GM18519 (cell line): ENCODE measurements at regions not wholly inside any gene's neighbourhood (a gene's known extent, or its start where the extent isn't known, plus 50 kb on each side); places are given as distances from the start of the nearest gene placed in this dataset.

Experiments
- ATAC-seq: cut with Tn5 transposase; IDR thresholded peaks from one replicate; pipeline ENCODE4 v1.9.1; 2021; ENCODE audit warnings: mild to moderate bottlenecking, moderate library complexity; ENCODE audit not compliant: unreplicated experiment, low FRiP score

DNA sequence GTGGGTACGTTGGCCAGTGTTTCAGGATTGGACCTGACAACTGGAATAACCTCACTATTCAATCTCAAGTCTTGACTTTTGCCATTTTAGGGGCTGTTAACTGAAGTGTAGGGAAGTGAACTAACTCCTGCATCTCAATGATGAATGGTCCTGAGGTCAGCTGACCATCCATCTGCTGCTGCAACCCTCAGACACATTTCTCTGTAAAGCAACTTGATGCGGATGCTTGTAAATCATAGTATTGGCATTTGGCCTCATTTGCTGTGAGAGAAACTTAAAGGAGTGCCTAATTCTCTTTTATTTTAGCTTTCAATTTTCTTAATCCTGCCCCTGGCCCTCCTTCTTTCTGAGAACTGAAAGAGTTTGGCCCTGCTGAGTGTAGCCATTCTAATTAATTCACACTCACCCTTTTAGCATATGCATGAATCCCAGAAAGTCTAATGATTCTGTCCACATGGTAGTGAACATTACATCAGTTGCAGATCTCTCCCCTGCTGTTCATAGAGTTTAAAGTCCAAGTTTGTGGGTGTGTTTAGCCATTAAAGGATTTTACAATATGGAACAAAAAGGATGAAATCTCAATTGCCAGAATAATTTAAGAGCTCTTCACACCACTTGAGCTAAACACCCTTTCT lies 1531.4 kb upstream of the SLC10A2 start:
- ATAC-seq = no peak

DNA sequence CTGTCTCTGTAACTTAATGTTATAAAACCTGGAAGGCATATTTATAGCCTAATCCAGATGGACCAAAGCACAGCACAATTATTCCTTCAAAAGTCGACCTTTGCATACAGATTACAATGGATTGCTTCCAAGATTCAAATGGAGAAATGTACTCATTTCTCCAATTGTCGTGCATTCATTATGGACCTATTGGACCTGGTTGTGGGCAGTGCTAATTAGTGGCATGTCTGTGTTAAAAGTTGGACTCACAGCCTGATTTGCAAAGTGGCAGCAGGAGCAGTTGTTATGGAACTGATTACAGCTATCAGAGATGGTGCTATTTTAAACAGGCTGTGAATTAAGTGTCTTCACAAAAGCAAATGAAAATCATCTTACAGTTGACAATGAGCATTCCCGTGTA lies 1529.3 kb upstream of the SLC10A2 start:
- ATAC-seq = no peak

DNA sequence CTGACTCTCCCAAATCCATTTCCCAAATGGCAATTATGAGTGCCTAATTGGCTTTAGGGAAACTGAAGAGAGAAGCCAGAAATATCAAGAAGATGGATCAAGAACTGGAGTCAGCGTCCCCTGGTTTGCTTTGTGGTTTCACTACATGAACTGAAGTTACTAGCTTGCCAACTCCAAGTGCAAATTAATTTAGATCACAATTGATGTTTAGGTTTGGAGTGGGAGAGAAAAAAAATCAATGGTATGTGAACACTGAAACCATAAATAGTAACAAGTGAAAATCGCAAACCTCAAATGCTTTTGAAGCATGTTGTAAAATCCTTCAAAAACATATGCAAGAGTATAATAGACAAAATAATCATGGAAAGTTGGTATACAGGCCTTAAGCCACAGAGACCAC lies 1528.6 kb upstream of the SLC10A2 start:
- no peak for ATAC-seq

DNA sequence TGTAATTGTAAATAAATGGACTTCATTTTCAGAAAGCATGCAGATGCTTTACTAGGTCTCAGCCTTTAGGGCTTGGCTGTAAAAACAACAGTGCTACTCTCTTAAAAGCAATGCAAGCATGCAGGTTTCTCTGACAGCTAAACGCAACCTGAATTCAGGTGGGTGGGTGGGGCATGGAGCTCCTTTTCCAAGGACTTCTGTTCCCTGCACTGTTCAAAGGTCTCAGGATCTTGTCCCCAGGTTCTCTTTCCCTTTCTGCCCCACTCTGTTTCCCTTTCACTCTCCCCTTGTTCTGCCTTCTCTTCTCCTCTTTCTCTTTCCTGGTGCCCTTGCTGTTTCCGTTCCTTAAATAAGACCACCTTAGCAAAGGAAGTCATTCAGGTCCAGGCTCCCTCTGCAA lies 1527.5 kb upstream of the SLC10A2 start:
- no peak for ATAC-seq

DNA sequence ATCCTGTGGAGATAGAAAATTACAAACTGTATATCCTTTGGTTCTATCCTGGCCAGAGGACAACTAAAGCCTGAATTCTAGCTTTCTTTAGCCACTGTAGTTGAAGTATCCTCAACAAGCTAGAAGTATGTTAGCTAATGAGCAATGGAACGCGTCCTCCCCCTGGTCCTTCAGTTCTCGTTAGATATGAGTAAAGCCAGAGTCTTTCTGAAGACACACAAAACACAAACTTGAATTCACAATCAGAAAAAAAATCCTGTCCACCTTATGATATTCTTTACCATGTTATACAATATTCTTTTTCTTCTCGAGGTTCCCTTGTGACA lies 1527.0 kb upstream of the SLC10A2 start:
- no peak for ATAC-seq

DNA sequence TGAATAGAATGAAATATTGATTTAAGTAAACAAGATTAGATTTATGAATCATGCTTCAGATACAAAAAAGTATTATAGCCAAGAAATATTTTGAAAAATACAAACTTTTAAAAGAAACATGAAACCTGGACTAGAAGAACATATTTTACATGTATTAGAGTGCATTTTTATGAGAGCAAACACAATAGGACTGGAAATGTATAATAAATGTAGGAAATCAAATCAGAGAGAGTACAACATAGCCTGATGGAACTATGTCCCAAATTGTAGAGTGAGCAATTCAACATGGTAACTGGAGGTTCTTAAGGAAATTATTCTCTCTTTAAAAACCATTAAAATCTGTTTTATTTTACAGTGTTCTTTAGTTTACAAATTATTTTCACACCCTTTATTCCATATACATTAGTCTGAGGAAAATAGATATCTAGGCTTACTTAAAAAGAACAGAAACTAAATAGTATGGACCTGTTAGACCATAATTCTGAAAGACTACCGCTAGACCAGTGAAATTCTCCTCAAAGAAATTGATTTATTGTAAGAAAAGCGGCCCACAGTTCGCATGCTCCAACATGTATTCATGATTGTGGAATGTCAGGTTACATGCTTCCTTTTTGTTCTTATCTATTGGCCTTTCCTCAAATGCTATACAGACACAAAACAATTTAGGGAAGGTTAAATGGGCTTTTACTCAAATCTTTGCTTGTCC lies 1526.5 kb upstream of the SLC10A2 start:
- ATAC-seq = no peak

DNA sequence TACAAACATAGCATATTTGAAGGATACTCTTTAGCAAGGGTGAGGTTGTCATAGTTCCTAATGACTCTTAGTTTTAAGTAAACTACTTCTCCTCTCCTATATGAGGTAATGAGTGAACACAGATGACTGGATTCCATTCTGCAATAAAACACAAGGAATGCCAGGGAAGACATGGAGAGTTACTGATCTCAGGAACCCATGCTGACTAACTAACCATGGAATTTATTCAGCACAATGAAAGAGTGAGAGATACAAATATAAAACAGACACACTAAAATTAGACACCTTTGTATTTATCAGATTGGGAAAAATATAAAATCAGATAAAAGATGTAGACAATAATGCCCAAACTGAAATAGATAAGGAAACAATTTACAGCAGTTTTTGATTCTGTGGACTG lies 1525.9 kb upstream of the SLC10A2 start:
- no peak for ATAC-seq

DNA sequence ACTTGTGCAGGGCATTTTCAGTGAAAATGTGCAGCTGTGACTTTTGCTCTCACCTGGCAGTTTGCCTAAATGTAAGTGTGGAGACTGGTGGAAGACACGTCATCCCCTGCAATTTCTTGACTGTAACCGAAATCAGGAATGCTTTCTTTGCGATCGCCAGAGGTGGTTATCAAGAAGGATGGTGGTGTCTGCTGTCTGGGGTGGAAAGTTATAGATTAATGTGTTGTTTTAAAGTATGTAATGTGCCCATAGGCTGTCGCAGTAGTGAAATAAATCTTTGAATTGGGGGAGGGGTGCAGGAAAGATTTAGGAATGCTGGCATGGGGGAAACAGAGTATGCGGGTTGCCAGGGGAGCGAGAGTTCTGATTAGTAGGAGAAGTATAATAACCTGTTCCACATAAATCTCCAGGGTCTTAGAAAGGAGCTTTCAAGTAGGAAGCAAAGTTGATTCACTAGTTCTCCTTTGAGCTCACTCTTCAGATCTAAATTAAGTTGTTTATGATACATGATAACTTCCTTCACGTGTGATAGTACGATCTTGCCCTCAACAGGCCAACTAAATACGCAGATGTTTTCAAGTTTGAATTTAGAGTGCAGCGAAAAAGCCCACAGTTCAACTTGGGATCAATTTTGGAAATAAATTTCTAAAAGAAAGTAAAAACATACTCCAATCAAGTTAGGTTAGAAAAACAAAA lies 1520.0 kb upstream of the SLC10A2 start:
- no peak for ATAC-seq

DNA sequence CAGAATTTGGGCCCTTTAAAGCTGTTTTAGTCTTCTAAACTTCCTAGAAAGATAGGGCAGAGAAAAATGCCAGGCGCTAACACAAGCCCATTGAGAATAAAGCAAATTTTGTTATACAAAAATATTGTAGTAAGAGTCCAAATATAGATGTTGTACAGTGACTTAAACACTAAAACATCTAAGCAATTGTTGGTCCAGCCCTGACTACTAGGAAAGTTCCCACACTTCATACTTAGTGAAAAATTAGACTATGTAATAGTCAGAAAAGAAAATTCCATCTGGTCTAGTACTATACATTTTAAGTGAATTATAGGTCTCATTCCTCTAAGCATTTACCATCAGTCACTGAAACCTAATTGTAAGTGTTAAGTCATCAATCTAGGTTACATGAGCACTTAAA lies 1518.3 kb upstream of the SLC10A2 start:
- ATAC-seq = no peak

DNA sequence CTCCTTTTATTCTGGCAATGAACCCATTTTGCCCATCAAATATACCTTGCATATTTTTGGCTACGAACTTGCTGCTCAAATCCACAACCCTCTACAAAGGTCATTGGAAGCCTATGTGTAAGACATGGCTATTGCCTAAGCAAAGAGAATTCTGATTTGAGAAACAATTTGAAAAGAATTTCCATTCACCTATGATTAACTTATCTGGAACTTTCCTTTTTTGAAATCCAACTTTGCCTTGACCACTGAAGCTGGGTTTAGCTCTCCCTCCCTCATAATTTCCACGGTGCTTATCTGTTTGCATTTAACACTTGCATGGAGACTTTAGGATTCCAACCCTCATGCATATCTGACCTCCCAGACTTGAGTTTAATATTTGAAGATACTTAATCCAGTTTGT lies 1514.7 kb upstream of the SLC10A2 start:
- ATAC-seq = no peak

DNA sequence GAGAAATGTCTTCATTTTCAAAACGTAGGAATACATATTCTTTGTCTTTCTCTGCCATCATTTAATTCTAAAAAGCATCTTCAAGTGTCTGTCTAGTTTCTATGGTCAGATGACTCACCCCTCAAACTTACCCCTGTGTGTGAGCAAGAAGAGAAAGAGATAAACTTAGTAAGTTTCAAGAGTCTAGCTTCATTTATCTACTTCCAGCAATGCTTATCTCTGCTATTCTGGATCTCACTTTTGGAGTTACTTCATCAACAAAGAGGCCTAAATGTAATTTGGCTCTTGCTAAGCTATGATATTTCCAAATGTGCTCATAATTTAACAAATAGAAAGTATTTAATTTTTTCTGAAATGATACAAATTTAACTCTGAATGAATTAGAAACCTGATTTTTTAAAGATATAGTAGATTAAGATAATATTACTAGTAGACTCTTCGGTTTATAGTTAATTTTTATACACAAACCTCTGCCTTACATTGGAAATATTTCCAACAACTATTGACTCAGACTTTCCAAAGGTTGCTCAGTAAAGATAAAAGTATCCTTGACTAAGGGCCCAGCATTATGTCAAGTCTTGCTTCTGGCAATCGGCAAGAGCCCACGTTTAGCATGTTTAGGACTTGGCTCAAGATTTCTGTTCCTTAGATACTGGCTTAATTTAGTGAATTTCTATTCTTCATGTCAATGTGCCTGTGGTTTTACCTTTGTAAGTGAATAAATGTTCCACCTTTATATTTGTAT lies 1511.0 kb upstream of the SLC10A2 start:
- ATAC-seq = no peak

DNA sequence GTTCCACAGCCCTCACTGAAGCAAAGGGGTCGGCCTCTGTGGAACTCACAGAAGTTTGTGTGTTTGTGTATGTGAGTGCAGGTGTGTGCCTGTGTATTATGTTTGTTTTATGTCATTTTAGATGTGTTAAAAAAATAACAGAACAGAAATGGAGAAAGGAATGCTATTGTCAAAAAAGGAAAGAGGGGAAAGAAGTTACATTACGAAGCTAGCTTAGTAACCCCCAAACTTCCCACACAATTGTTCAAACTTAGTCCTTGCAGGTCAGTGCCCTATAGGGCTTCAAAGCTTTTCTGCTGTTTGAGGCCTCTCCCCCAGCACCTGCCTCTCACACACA lies 1505.6 kb upstream of the SLC10A2 start:
- no peak for ATAC-seq

DNA sequence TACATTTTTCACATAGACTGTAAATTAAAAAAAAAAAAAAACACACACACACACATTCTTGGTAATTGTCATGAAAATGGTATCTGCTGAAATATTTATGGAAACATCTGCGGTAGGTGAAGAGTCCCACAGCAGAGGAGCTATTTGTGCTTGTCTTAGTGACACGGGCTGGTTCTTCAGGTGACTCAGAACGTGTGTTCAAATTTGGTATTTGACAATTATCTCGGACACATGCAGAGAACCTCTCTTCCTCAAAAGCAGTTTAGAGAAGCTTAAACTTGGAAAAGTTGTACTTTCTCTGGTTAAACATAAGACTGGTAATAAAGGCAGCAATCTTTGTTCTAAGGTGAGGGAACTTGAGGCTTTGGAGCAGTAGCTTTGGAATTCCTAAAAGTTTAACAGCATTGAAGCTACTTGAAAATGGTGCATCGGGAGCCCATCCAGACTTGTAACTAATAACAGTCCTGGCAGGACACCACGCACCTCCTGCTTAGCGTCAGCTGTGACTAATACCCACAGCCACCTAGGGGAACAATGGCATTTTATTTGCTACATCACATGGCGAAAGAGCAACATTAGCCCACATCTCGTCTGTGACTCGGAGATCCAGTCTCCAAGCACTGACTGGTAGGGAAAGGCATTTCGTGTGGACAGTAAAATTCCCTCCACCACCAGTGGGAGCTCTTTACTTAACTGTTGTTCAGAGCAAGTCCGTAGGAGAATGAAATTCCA lies 1505.1 kb upstream of the SLC10A2 start:
- ATAC-seq = no peak

DNA sequence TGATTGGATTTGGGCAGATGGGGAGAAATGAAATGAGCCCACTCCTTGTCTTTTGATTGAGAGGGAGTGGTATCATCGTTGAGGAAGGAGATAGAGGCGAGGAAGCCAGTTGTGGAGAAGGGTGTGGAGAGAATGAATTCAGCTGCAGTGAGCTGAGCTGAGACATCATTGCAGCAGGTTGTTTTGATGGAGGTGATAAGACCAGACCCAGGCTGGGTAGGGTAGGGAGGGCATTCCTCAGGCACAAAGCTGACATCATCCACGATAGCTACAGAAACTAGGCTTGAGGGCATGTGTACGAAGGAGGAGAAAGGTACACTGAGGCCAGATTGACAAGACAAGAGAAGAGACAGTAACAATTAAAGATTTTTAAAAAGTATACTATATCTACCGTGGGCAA lies 1500.9 kb upstream of the SLC10A2 start:
- ATAC-seq = no peak

DNA sequence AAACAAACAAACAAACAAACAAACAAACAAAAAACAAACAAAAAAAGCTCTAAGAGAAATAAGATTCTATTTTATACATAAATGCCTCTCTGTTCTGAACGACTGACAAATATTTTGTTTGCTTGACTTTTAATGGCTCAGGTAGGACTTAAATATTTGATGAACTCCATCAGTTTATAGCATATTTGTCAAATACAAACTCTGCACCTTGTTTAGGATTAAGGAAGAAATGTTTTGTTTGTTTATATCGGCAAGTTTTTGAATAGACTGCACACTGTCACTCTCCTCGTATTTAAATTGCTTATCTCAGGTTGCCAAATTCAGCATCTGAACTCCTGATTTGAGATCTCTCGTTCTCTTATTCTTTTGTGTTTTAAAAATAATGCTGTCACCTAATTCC lies 1499.7 kb upstream of the SLC10A2 start:
- no peak for ATAC-seq

DNA sequence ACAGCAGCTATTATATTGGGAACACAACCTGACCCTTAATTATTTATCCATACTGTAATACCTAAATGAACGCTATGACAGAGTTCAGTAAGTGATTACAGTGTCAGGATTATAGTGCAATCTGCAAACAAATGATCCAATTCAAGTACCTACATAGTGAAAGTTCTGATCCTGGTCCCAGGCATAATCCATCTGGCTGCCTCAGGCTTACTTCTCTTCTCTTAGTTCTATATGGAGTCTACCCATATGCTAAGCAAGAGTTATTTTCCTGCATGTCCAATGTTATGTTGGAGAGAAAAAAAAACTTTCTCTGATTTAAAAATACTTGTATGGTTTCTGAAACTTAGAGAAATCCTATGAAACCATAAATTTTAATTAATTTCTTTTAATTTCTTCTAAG lies 1487.7 kb upstream of the SLC10A2 start:
- ATAC-seq = no peak

DNA sequence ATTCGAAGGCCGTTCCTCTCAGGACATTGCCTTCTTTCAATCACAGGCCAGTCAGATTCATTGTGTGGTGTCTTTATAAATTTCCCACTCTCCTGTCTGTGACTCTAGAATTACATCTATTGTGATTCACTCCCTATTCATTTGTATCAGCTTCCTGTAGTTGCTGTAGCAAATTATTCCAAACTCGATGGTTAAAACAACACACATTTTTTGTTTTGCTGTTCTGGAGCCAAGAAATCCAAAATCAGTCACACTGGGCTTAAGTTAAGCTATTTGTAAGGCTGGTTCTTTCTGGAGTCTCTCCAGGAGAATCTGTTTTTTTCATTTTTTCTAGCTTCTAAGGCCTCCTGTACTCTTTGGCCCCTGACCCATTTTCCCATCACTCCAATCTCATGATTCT lies 1487.0 kb upstream of the SLC10A2 start:
- ATAC-seq = no peak

DNA sequence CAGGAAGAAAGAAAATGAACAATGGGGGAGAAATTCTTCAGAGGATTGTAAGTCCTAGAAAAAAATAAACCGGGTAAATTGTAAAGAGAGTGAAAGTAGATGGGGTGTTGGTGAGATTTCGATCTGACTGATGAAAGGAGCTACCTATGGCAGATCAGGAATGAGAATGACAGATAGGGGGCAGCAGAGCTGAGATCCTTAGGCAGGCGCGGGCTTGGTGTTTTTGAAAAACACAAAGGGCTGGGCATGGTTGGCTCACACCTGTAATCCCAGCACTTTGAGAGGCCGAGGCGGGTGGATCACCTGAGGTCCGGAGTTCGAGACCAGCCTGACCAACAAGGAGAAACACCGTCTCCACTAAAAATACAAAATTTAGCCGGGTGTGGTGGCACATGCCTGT lies 1468.6 kb upstream of the SLC10A2 start:
- no peak for ATAC-seq

DNA sequence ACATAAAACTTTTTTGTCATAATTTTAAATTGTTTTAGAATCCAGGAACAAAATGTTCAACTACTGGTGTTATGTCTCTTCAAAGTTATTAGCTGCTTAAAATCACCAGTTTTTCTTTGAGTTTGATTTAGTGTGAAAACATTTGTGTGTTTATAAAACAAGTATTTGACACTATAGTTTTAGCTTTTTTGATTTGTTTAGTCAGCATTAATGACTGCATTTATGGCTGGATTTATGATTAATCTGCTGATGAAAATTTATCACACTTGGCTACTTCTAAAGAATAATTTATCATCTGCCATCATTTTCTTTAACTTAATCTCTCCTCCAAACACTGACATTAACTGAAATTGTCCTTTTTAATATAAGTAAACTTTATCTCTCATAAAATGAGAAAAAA lies 1465.9 kb upstream of the SLC10A2 start:
- no peak for ATAC-seq

DNA sequence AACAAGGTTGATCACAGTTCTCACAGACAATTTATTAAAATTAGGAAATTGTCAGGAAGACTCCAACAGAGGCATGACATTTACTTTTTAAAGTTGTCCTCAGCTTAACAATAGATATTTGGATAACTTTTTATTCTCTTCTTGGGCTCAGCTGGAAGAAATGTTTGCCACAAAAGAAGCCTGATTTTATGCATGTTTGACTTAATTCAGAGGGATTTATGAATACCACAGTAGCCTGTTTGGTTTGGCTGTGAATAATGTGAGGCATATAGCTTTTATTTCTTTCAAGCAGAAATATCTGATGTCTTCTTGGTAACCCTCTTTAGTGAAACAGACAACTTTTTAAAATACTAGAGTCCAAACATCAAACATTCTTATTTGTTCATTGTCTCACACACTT lies 1464.5 kb upstream of the SLC10A2 start:
- ATAC-seq = no peak

DNA sequence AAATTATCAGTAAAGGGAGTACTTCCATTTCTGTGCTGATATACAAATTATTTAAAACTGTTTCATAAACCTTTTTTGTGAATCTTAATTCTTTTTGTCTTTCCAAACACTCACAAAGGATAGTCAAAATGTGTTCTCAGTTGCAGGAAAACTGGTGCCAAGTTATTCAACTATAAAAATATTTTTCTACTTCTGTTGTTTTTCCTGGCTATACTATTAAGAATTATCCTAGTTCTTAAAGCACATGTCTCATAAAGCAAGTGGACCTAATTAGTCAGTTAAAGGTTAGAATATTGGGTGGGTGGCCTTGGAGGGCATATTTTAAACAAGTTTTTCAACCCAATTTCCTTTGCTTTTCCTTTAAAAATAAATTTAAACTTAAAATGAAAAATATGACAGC lies 1460.3 kb upstream of the SLC10A2 start:
- no peak for ATAC-seq
